ENCODE measurements at regions not wholly inside any gene's neighbourhood (a gene's known extent, or its start where the extent isn't known, plus 50 kb on each side); places are given as distances from the start of the nearest gene placed in this dataset.

DNA sequence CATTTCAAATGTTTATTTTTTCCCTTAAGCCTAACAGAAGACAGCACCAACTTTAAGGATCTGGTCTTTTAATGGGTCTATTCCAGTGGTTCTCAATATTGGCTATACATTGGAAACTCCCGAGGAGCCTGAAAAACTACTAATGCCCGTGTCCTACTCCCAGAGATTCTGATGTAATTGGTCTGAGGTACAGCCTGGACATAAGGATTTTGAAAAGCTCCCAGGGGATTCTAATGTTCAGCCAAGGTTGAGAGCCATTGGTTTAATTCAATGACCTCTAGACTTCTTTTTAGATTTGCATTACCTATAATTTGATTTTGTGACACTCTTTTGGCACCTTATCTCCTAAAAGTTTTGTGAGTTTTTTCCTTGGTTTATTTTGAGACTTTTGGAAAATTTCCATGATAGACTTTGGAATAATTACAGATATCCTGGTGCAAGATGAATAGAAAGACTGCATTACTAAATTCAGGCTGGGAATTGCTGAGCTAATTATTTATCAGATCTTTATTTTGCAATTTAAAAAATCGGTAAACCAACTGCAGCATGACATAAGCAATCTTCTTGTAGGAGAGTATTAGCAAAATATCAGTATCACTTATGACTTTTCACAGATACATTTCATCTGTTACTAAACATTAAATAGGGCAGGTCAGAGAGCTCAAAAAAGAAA, 91.5 kb upstream of the ELL2 start:
- no peak for DNase-seq (ENCODE audit: extremely low spot score)
- TF ChIP-seq CTCF (IDR thresholded peaks at IDR 0.05; ENCODE audit: control extremely low read depth, extremely low read depth, low read depth, missing control alignments), result no peak
- ChIA-PET POLR2A (no interaction called here), CTCF (interaction anchor here (0.9 to 1.4 kb wide), 4 partner anchors 11 to 283 kb away, joined by 3 to 4 read pairs (median 3); no protein-coding TSS in a partner anchor)

DNA sequence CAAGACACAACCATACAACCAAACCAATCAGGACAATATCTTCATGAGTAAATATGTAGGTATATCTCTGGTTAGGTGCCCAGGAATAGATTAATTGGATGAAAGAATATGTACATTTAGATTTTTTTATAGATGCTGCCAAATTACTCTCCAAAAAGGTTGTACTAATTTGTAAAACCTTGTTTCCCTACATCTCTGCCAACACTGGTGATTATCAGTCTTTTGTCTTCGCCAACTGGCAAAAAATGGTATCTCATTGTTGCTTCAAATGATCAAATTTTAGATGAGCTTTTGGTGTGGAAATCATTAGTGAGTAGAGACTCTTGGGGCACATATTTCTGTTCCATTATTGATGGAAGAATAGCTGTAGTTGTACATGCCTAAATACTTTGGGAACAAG, 90.7 kb upstream of the ELL2 start:
- no peak for DNase-seq (ENCODE audit: extremely low spot score)
- no peak for TF ChIP-seq CTCF (IDR thresholded peaks at IDR 0.05; ENCODE audit: control extremely low read depth, extremely low read depth, low read depth, missing control alignments)
- CTCF ChIA-PET, result interaction anchor here (0.9 to 1.7 kb wide), 2 partner anchors 10 to 22 kb away, joined by 3 read pairs; no protein-coding TSS in a partner anchor
- POLR2A ChIA-PET, result no interaction called here

GRCh38 chr5:96051401-96051830, 89.8 kb upstream of the ELL2 start:
- TF ChIP-seq CTCF (IDR thresholded peaks at IDR 0.05; ENCODE audit: control extremely low read depth, extremely low read depth, low read depth, missing control alignments), result no peak
- POLR2A ChIA-PET, result no interaction called here
- no peak for DNase-seq (ENCODE audit: extremely low spot score)
- CTCF ChIA-PET, result interaction anchor here (1.7 kb wide), 1 partner anchor 23 kb away, joined by 3 read pairs; no protein-coding TSS in a partner anchor

DNA sequence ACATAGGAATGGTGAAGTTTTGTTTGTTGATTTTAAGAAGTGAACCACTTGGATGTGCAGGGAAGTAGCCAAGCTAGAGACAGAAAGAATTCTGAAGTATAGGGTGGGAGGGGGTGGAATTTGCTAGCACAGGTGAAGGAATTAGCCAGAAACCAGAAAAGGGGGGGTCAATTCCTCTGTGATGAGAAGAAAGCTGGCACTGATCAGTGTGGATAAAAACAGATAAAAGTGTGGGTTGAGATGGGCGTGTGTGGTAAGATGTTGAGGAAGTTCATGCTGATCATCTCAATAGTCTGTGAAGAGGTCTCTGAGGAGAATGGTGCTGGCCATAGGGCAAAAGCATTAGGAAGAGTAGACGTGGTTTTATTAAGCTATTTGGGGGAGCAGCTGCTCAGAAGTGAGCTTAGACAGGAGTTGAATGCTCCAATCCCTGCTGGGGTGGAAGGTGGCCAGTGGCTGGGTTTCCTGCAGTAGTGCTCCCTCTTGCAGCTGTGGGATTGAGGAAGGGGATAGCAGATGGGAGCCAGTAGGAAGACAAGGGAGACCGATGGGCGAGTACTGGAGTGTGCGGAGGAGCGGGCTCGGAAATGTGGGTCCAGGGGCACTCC, 88.7 kb upstream of the ELL2 start:
- DNase-seq (ENCODE audit: extremely low spot score), result no peak
- CTCF ChIA-PET, result interaction anchor here (1.7 to 2.1 kb wide), 4 partner anchors 8 to 40 kb away, joined by 3 to 6 read pairs (median 4); no protein-coding TSS in a partner anchor
- TF ChIP-seq CTCF (IDR thresholded peaks at IDR 0.05; ENCODE audit: control extremely low read depth, extremely low read depth, low read depth, missing control alignments), result no peak
- POLR2A ChIA-PET, result no interaction called here

DNA sequence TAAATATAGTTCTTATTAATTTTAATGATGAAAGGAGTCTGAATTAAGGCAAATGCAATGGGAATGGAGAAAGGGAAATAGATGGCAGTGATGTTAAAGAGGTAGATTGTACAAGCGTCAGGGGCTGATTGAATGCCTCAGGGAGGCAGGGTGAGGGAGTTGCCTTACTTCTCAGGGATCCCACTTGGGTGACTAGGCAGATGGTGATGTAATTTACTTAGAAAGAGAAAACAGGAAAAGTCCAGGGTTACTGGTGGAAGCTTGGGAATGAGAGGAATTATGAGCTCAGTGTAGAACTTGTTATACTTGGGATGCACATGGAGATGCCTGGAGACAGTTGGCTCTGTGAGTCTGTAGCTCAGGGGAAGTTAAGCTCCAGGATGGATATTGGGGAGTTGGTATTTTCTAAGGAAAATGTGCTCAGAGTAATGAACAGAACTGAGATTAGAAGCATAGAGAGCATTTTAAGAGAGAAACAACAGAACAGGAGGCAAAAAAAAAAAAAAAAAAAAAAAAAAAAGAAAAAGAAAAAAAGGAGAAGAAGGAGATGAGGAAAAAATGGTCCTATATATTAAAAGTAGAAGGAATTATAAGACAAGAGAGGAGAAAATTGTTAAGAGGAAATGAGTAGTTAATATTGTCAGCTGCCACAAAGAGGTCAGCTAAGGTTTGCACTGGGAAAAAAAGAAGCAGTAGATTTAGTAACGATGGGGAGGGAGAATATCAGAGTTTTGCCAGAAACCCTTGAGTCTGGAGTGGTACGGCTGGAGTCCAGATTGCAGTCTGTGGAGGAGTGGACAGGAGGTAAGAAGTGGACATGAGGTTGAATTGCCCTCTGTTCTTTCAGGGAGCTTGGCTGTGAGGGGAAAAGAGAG, 88.0 kb upstream of the ELL2 start:
- ChIA-PET POLR2A (interaction anchor here (0.6 kb wide), 1 partner anchor 105 kb away, joined by 6 read pairs; no protein-coding TSS in a partner anchor), CTCF (interaction anchor here (1.4 to 2.1 kb wide), 4 partner anchors 9 to 39 kb away, joined by 4 to 6 read pairs (median 5); no protein-coding TSS in a partner anchor)
- no peak for TF ChIP-seq CTCF (IDR thresholded peaks at IDR 0.05; ENCODE audit: control extremely low read depth, extremely low read depth, low read depth, missing control alignments)
- no peak for DNase-seq (ENCODE audit: extremely low spot score)

- POLR2A ChIA-PET, result no interaction called here
- no peak for TF ChIP-seq CTCF (IDR thresholded peaks at IDR 0.05; ENCODE audit: control extremely low read depth, extremely low read depth, low read depth, missing control alignments)
- no peak for DNase-seq (ENCODE audit: extremely low spot score)
- CTCF ChIA-PET, result interaction anchor here (1.4 to 2.1 kb wide), 3 partner anchors 10 to 39 kb away, joined by 4 to 5 read pairs (median 5); no protein-coding TSS in a partner anchor
Measured at GRCh38 chr5:96048763-96049162, 87.1 kb upstream of the ELL2 start.
